NCI-H526 (cell line): ENCODE measurements at regions not wholly inside any gene's neighbourhood (a gene's known extent, or its start where the extent isn't known, plus 50 kb on each side); places are given as distances from the start of the nearest gene placed in this dataset.
"Not testable (repeated sequence)": the region's sequence is repeated elsewhere in the genome, so short reads cannot be mapped to it uniquely, and the experiment has no call there.

Experiments used
- DNase-seq, 2 experiments: peaks; one replicate each; lab custom pipeline; 2025; lab: John Stamatoyannopoulos, UW

GRCh38 chr7:115217373-115217772 lies 295.5 kb downstream of the MDFIC start:
- DNase-seq: peak in 1 of 2 experiments; percentile 11

DNA sequence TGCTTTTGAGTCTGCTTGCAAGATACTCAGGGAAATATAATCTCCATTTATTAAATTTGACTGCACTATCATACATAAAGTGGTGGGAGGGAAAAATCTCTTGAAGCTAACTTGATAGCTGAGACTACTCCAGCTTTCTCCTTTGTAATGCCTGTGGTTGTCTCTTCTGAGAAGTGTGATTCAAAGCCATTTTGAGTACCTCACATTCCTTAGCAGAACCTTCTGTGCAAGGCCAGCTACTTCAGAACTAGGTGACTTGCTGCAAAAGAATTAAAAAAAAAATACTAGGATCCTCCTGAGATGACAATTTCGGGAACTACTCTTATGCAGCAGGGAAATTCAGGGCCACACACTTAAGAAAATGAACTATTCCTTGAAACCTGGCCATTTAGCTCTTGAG lies 294.8 kb downstream of the MDFIC start:
- no peak for DNase-seq

GRCh38 chr7:115211171-115211570 lies 289.3 kb downstream of the MDFIC start:
- DNase-seq: no peak

- DNase-seq: no peak
Observed at GRCh38 chr7:115210552-115210951, 288.7 kb downstream of the MDFIC start.

DNA sequence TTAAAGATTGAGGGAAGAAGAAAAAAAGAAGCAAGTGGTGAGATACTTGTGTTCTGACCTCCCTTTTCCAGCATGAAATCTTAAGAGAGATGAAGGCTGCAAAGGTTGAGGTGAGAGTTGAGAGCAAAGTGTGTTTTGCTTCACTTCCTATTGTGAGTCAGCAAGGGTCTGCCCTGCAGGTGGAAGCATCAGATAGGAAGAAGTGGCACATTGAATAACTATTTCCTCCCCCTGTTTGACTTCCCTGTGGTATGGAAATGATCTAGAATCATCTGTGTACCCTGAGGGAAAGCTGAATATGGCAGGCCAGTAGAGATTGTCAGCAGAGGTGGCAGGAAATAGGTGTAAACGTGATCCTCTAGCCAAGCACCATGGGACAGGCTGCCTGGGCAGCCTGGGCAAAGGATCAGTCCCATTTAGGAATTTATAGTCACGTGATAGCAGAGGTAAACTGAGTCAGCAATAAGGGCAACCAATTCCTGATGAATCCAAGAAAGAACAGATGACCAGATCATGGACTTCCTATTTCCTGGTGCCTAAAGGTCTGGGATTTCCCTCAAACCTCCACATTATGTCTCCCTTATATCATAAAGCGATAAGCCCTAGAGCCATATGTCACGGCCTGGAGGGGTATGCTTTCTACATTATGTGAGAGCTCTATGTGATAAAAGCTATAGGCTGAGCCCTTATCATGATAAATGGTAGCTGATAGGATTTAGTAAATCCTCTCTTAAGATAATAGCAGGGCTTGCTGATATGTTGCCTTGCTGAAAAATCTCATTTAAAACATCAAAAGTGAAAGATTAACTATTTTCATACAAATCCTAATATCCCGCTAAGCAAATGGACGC lies 287.0 kb downstream of the MDFIC start:
- DNase-seq: no peak

DNA sequence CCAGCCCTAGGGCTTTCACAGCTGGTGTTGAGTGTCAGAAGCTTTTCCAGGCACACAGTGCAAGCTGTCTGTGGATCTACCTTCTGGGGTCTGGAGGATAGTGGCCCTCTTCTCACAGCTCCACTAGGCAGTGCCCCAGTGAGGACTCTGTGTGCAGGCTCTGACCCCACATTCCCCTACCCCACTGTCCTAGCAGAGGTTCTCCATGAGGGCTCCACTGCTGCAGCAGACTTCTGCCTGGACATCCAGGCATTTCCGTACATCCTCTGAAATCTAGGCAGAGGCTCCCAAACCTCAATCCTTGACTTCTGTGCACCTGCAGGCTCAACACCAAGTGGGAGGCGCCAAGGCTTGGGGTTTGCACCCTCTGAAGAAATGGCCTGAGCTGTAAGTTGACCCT lies 284.5 kb downstream of the MDFIC start:
- DNase-seq: not testable (repeated sequence)

DNA sequence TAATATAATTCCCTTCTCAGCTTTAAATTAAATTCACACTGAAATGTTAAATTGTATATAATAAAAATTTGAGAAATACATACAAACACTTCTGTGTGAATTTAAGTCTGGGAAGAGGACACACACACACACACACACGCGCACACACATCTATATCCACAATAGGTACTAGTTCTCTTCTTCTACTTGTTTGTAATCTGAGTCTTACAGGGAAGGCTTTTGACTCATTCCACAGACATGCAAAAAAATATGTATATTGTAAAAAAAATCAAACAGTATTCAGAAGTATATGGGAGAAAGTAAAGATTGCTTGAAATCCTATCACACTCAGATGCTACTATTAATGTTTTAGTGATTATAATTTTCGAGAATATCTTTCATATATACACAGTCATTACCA lies 276.2 kb downstream of the MDFIC start:
- DNase-seq: no peak

DNA sequence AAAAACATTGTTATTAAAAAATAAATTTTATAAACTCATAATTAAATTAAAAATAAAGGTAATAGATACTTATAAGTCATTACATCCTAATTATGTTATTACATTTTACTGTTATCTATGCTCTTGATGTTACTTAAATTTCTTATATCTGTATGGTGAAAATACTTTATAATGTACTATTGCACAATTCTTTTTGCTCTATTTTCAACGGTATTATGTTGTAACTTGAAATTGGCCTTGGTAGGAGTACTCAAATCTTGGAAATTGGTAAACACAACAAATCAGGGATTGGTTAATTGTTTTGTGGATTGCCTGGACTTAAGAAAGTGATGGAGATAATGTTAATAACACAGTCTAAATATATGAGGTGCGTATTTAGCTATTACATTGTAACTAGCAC lies 273.3 kb downstream of the MDFIC start:
- DNase-seq: no peak

- DNase-seq: no peak
Observed at GRCh38 chr7:115191526-115191925, 269.6 kb downstream of the MDFIC start.

GRCh38 chr7:115183431-115184057 lies 261.6 kb downstream of the MDFIC start:
- DNase-seq: no peak

DNA sequence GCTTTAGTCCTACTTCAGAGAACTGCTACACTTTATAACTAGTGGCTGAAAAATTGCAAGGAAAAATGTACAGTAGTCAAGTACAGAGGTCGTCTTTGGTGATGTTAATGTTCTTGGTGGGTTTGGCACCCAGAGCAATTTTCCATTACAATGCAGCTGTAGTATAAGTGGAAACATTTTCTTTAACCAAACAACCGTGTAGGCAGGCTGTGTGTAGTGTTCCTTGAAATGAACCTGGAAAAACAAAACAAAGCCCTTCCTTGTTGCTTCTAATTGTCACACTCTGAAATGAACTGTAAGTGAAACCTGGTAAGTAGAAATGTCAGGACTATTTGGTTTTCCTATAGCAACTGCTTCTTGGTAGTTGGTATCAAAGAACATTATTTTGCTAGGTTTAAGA lies 256.9 kb downstream of the MDFIC start:
- peak; percentile 39 to 48 for DNase-seq

DNA sequence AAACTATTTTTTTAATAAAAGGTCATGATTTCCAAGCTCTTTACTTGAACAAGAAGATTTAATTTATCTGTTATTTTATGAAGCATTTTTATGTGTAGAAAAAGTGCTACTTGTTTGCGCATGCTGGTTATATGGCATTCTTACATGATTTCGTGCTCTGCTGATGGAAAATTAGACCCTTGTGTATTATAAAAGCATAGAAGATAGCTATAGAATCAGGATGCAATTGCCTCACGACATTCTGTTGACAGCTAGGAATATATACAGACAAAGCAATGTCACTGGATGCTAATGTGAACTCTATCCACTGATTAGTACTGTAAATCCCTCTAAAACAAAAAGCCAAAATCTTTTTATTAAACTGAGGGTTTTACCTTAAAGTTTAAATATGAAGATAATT lies 255.9 kb downstream of the MDFIC start:
- no peak for DNase-seq

DNA sequence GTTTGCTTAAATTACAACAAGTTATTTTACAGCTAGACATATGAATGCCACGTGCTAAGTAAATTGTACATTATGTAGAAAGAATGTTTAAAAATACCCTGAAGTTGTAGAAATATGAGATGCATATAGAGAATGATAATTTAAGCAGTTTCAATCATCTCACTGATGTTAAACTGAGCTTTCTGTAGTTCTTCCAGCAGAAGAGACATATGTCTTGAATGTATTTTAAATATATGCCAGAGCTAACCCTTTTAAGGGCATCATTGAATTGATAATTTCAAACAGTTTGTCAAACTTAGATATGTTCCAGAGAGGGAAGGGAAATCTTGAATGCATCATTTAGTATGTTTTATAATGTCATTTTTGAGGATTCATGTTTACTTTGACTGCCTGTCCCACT lies 255.2 kb downstream of the MDFIC start:
- DNase-seq: no peak

DNA sequence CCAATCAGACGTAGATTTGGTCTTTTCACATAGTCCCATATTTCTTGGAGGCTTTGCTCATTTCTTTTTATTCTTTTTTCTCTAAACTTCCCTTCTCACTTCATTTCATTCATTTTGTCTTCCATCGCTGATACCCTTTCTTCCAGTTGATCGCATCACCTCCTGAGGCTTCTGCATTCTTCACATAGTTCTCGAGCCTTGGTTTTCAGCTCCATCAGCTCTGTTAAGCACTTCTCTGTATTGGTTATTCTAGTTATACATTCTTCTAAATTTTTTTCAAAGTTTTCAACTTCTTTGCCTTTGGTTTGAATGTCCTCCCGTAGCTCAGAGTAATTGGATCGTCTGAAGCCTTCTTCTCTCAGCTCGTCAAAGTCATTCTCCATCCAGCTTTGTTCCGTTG lies 250.5 kb downstream of the MDFIC start:
- not testable (repeated sequence) for DNase-seq

GRCh38 chr7:115153769-115154477 lies 232.0 kb downstream of the MDFIC start:
- DNase-seq: no peak

DNA sequence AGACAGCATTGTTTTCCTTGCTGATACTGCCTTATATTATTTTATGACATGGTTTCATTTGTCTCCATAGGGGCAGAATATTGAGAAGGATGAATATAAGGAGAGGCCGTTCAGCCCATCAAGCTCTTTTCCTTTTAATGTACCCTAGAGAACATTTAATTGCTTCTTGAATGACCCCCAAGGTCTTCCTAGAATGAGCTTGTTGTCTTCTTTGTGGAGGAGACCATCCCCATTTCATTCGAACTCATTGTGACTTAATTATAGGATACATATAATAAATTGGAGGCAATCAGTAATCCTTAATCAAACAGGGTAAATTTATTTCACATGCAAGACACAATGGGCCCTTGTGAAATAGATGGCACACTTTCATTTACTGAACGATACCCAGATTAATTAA lies 231.3 kb downstream of the MDFIC start:
- DNase-seq: no peak

DNA sequence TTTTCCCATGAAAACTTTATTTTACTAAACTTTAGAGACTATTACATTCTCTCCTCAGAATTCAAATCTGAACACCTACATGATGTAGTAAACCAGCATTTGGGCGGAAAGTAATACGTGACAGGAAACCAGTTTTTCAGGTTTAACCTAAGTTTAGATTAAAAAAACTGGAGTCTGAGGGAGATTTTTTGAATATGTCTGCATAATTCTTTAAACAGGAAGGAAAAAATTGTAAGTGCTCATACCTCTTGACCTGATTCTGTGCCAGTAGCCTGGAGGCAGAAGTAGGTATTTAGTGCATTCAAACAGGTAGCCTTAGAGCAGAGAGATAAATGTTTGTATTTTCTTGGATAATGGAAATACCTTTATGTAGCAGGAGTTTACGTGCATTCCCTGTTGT lies 224.3 kb downstream of the MDFIC start:
- DNase-seq: no peak

DNA sequence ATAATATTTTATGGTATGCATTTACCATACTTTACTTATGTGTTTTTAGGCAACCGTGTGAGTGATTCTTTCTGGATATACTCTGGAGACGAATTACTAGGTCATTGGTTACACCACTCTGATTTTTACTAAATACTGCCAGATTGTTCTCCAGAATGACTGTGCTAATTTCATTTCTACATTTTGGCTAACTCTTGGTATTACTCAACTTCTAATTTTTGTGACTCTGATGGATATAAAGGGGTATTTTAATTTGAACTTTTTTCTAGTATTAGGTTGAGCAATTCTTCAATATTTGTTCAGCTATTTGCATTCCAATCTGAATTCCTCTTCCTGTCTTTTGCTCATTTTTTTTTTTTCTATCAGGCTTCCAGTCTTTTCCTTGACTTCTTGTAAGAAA lies 223.6 kb downstream of the MDFIC start:
- DNase-seq: no peak

DNA sequence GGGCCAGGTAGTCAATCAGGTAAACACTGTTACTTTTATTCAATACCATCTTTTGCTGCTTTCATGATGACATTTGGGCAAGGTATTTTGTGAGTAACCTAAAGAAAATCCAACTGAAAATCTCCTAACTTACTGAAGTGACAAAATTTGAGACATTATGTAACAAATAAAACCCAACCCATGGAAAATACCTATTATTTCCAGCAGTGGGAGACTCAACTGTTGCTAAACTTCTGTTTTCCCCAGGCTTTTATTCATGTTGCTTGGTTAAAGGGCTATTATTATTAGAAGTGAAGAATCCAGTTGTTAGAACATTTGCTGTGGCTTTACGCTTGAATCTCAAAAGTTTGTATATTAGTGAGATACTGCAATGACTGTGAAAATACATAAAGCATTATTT lies 215.9 kb downstream of the MDFIC start:
- DNase-seq: no peak

GRCh38 chr7:115136796-115137443 lies 215.0 kb downstream of the MDFIC start:
- DNase-seq: peak in 1 of 2 experiments; percentile 28

- no peak for DNase-seq
Observed at GRCh38 chr7:115135769-115136410, 214.0 kb downstream of the MDFIC start.

DNA sequence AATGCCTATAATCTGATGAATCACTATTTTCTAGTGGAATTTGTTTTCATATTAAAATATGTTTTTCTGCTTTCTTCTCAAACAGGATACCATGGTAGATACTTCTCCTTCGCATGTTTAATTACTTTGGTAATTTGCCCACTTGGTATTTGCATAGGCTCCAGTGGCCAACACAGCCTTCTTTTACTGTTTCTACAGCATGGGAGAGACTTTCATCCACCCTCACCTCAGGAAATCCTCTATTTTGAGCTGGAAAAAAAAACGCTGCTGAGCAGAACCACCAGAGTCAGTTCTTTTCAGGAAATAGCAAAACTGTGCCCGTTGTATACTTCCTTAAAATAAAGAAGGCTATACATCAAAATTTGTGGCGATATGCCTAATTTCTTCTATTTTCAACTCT lies 213.3 kb downstream of the MDFIC start:
- peak in 1 of 2 experiments; percentile 13 for DNase-seq
